ENCODE measurements at regions not wholly inside any gene's neighbourhood (a gene's known extent, or its start where the extent isn't known, plus 50 kb on each side); places are given as distances from the start of the nearest gene placed in this dataset.

GRCh38 chr22:48394787-48395186 is 1432.9 kb downstream of the BRD1 start:
- no peak for ATAC-seq

- ATAC-seq = no peak
These were observed 1433.8 kb downstream of the BRD1 start for GRCh38 chr22:48393885-48394284.

GRCh38 chr22:48393041-48393370 is 1434.7 kb downstream of the BRD1 start:
- no peak for ATAC-seq

GRCh38 chr22:48391820-48392219 is 1435.9 kb downstream of the BRD1 start:
- ATAC-seq = no peak

- ATAC-seq = no peak
These were observed 1436.4 kb downstream of the BRD1 start for GRCh38 chr22:48391171-48391711.

- no peak for ATAC-seq
These were observed 1437.8 kb downstream of the BRD1 start for GRCh38 chr22:48389916-48390315.

GRCh38 chr22:48382197-48382596 is 1445.5 kb downstream of the BRD1 start:
- no peak for ATAC-seq

- no peak for ATAC-seq
These were observed 1447.5 kb downstream of the BRD1 start for GRCh38 chr22:48380016-48380665.

- ATAC-seq = no peak
These were observed 1448.3 kb downstream of the BRD1 start for GRCh38 chr22:48379371-48379770.

GRCh38 chr22:48378673-48379072 is 1449.0 kb downstream of the BRD1 start:
- ATAC-seq = no peak

- no peak for ATAC-seq
These were observed 1450.5 kb downstream of the BRD1 start for GRCh38 chr22:48376936-48377712.

GRCh38 chr22:48376428-48376827 is 1451.2 kb downstream of the BRD1 start:
- ATAC-seq = no peak

- no peak for ATAC-seq
These were observed 1454.0 kb downstream of the BRD1 start for GRCh38 chr22:48373626-48374173.

GRCh38 chr22:48372390-48372789 is 1455.3 kb downstream of the BRD1 start:
- no peak for ATAC-seq

- no peak for ATAC-seq
These were observed 1456.3 kb downstream of the BRD1 start for GRCh38 chr22:48371391-48371790.

- no peak for ATAC-seq
These were observed 1457.0 kb downstream of the BRD1 start for GRCh38 chr22:48370508-48371325.

GRCh38 chr22:48369789-48370507 is 1457.7 kb downstream of the BRD1 start:
- no peak for ATAC-seq

- no peak for ATAC-seq
These were observed 1458.6 kb downstream of the BRD1 start for GRCh38 chr22:48368975-48369525.

- no peak for ATAC-seq
These were observed 1459.9 kb downstream of the BRD1 start for GRCh38 chr22:48367731-48368130.

- no peak for ATAC-seq
These were observed 1461.1 kb downstream of the BRD1 start for GRCh38 chr22:48366591-48366990.

GRCh38 chr22:48366056-48366455 is 1461.6 kb downstream of the BRD1 start:
- ATAC-seq = no peak

GRCh38 chr22:48365386-48365785 is 1462.3 kb downstream of the BRD1 start:
- ATAC-seq = no peak

Measured in activated CD4-positive, CD25-positive, alpha-beta regulatory T cell treated with anti-CD3 and anti-CD28 coated beads, Interleukin-2, amount 50 U/mL, for 24 hours (primary cell).